GM18517 (cell line): ENCODE measurements at regions not wholly inside any gene's neighbourhood (a gene's known extent, or its start where the extent isn't known, plus 50 kb on each side); places are given as distances from the start of the nearest gene placed in this dataset.
"Not testable (repeated sequence)": the region's sequence is repeated elsewhere in the genome, so short reads cannot be mapped to it uniquely, and the experiment has no call there.

Experiments used
- ATAC-seq: cut with Tn5 transposase; IDR thresholded peaks from one replicate; pipeline ENCODE4 v1.9.1; 2021; ENCODE audit warnings: mild to moderate bottlenecking, moderate library complexity; ENCODE audit not compliant: unreplicated experiment

DNA sequence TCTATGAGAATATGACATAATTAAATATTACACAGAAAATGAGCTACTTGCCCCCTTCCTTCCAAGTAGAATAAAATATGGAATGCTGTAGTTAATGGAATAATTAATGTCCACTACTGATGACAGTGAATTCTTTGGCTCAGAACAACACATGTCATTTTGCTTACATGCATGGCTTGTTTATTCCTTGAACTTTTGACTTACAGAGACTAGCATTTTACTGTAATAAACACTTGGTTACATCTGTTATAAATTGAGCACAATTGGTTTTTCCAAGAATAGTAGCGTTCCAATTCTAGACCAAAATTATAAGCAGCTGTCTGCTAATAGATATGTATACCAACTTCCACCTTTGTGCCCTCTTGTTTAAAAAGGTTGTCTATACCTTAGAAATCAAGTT, 286.7 kb downstream of the OTUD1 start:
- ATAC-seq = no peak

GRCh38 chr10:23742368-23742767, 303.5 kb downstream of the OTUD1 start:
- ATAC-seq = peak; percentile 99

GRCh38 chr10:23742807-23743206, 303.9 kb downstream of the OTUD1 start:
- ATAC-seq = no peak

DNA sequence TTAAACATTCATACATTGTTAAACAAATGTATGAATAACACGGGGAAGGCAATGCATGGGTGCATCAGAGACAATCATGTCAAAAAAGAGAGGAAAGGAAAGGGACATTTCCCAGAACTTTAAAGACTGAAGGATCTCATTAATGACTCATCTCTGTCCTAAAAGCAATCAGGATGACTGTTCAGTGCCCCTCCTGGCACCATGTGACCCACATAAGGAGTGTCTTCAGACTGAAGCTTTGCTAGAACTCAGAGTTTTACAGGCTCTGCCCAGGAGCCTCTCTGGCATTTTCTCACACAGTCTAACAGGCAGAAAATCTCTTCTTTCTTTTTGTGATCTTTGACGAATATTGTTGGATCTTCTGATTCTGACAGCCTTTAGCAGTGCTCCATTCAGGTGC, 315.3 kb downstream of the OTUD1 start:
- no peak for ATAC-seq

- no peak for ATAC-seq
Observed at GRCh38 chr10:23754941-23755340, 316.1 kb downstream of the OTUD1 start.

DNA sequence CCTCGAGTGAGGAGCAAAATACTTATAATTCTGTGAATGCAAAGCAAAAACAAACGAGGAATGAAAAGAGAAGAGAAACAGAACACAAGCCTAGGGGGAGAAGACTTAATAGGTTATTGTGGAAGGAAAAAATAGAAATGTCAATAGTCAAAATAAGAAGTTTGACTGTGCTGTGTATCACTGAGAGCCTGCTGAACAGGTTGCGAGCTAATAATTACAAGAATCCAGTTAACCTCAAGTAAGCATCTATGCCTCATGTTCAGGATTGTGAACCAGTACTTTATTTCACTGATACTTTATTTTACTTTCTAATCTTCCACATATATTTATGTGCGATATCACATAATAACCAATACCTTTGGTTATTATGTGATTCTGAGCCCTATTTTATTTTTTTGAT, 316.7 kb downstream of the OTUD1 start:
- no peak for ATAC-seq

GRCh38 chr10:23768281-23768680, 329.4 kb downstream of the OTUD1 start:
- no peak for ATAC-seq

DNA sequence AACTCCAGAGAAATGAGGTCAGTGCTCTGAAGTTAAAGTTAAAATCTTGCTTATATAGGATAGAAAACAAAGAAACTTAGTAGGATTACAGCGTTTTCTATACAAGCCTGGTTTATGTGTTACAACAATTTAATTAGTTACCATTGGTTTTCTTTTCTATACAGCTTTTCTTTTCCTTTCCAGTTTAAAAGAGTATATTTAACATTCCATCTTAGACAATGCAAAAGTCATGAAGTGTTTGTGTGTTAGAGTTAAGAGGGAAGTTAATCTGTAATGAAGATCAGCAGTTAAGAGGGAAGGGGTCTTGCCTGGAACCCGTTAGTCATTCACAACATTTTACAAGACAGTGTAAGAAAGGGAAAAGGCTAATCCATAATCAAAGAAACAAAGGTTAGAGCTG, 338.3 kb downstream of the OTUD1 start:
- ATAC-seq = no peak

DNA sequence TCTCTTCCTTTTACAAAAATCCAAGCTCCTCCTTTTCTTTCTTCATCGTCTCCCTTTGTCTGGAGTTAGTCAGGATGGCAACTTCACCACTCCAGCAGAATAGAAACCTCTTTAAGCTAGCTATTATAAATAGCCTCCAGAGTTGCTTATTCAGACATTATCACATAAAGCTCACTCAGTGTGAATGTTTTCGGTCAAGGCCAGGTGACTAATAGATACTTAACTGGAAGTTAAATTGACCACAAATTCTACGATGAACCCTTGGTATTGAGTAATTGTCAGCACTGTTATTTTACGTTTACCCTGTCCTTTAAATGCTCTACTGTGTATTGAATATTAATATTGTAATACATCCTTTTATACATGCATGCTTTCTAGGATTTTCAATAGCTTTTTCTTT, 340.4 kb downstream of the OTUD1 start:
- ATAC-seq = no peak

DNA sequence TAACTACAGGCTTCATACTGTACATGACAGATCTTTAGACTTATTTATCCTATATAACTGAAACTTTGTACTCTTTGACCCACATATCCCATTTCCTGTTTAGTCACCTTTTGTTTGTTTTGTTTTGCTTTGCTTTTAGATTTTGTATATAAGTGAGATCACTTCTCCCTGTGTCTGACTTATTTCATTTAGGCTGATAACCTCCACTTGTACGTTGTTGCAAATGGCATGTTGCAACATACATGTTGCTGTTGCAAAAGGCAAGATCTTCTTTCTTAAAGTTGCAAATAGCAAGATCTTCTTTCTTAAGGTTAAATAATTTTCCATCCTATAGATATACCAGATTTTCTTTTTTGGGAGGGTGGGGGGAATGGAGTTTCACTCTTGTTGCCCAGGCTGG, 341.5 kb downstream of the OTUD1 start:
- ATAC-seq = no peak

- ATAC-seq = no peak
Observed at GRCh38 chr10:23786594-23786993, 347.7 kb downstream of the OTUD1 start.

- ATAC-seq = no peak
Observed at GRCh38 chr10:23793577-23793976, 354.7 kb downstream of the OTUD1 start.

DNA sequence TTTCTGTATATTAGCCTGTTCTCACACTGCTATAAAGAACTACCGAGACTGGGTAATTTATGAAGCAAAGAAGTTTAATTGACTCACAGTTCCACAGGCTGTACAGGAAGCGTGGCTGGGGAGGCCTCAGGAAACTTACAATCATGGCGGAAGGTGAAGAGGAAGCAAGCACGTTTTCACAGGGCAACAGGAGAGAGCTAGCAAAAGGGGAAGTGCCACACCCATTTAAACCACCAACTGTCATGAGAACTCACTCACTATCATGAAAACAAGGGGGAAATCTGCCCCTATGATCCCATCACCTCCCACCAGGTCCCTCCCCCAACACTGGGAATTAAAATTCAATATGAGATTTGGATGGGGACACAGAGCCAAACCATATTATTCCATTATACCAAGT, 358.6 kb downstream of the OTUD1 start:
- not testable (repeated sequence) for ATAC-seq

DNA sequence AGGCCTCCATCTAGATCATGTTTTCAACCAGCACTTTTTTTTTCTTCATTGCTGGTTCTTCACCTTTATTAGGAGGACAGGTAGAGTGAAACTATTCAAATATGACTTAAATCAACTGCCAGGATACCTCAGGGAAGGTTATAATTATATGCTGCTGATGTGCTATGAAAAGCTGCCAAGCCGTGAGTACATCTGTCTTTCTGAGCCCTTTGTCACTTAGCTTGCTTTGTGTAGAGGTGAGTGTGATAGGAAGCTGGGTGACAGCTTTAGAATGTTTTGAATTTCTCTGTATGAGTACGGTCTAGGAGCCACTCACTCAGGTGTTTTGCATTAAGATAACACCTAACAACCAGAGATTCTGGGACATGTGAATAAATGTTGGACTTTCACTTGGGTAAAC, 365.2 kb downstream of the OTUD1 start:
- no peak for ATAC-seq

- ATAC-seq = no peak
Observed at GRCh38 chr10:23813687-23814086, 374.8 kb downstream of the OTUD1 start.

DNA sequence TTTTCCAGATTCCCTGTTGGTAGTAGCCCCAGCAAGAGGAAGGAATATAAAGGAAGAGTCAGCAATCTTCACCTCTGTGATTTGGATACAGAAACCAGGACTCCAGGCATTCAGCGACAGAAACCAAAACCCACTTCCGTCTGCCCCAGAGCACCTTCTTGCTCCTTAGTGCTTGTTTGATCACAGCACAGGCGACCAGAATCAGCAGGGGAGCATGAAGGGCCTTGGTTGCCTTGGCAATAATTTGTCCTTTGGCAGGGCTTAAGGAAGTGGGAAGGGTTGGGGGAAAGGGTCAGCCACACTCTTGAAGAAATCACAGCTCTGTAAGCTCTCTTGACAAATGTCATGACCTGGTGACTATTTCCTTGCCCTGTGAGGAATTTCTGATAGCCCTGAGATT, 379.6 kb downstream of the OTUD1 start:
- ATAC-seq = no peak

DNA sequence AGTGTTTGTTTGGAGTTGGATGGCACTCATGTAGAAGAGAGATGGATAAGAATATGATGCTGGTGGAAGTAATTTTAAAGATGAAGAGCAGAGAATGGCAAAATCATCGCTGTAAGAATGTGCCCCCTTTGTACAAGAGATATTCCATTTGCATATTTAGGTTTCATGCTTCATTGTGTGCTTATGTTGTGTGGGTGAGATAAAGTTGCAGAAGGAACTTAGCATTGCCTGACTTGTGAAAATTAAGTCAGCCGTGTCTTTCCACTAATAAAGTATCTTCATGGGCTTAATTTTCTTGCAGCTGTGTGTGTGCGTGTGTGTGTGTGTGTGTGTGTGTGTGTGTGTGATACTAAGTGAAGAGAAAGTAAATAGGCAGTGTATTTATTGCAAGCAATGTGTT, 381.9 kb downstream of the OTUD1 start:
- ATAC-seq = no peak

DNA sequence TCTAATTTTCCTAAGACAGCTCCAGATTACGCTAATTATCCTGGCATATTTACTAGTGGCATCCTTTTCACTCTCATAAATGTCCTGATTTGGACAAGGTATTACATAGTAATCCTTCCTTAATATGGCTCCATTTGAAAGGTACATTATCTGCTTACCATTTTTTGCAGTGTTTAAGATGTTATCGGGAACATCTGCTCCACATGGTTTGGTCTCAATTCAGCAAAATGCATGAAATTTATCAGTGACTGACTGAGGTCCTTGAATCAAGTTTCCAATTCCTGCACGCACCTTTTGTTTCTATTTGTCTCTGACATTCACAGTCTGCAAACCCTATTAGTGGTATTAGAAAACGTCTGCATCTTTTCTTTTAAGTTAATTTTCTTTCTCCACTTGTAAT, 384.1 kb upstream of the KIAA1217 start:
- ATAC-seq = no peak

DNA sequence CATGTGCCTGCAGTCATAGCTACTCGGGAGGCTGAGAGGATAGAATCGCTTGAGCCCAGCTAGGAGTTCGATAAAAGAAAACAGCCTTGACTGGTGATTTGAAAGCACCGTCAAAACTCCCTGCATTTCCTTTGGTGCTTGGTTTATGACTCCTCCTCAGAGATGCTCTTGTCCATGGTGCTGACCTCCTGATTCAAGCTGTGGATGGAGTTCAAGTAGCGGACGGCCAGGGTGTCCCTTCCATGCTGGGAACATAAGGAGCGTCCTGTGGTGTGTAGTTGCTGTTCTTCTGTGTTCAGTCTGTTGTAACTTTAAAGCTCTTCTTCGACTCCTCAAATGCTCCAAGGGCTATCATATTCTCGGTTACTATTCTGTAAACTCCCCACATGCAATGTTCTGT, 382.5 kb upstream of the KIAA1217 start:
- ATAC-seq = no peak

DNA sequence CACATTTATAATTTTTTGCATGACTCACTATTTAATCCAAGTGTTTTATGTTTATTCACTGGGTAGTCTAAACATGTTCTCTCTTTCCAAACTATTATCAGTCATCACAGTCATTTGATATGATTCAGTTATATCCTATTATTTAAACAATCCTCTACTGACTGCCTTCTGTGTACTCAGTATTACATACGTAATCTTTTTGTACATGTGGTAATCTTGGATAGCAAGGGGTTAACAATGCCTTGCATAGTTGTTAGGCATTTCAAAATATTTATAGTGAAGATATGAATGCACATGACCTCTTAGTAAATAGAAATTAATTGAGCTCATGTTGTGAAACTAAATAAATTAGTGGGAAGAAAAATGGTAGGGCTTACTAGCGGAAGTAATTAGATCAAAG, 379.4 kb upstream of the KIAA1217 start:
- no peak for ATAC-seq

DNA sequence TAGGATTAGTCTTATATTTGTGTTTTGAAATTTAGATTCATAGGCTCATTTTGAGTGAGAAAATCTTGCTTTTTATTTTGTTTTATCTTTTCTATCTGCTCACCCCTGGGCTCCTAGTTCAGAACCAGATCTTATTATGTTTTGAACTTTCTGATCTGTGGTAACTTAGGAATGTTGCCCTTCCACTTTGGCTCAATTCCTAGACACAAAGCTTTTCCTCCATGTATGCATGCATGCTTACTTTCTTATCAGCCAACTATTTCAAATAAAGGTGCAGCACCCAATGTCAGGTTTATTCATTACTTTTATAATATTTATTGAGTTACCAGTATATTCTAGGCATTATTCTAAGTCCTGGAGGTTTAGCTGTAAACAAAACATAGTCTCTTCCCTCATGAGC, 374.8 kb upstream of the KIAA1217 start:
- no peak for ATAC-seq

- no peak for ATAC-seq
Observed at GRCh38 chr10:23850631-23851030, 358.3 kb upstream of the KIAA1217 start.

DNA sequence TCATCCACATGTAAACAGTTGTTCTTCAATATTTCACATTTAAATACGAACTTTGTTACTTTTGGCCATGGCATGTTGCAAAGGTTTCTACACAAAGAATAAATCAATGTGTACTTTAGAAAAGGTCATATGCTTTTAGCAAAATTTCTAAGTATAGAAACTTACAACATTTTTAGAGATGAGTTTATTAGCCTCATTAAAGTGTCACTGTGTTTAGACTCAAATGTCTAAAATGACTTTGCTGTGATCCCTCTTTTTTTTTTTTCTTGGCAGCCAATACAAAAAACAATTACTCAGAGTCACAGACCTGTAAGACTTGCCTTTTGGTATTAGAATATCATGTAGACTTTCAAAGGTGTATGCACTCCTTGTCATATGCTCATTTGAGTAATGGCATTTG, 349.3 kb upstream of the KIAA1217 start:
- no peak for ATAC-seq

DNA sequence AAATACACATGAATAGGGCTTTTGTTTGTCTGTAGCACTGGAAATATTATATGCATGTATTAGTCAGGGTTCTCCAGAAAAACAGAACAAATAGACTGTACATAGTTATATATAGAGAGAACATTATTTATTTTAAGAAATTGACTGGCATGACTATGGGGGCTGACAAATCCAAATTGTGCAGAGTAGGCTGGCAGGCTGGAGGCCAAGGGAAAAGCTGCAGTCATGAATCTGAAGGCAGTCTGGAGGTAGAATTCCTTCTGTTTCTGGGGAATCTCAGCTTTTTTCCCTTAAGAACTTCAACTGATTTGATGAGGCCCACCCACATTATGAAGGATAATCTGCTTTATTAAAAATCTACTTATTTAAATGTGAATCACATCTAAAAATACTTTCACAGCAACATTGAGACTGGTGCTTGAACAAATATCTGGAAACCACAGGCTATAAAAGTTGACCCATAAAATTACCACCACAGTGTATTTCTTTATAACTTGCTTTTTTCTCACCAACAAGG, 344.2 kb upstream of the KIAA1217 start:
- no peak for ATAC-seq
